ENCODE measurements at regions not wholly inside any gene's neighbourhood (a gene's known extent, or its start where the extent isn't known, plus 50 kb on each side); places are given as distances from the start of the nearest gene placed in this dataset.
"Not testable (repeated sequence)": the region's sequence is repeated elsewhere in the genome, so short reads cannot be mapped to it uniquely, and the experiment has no call there.

DNA sequence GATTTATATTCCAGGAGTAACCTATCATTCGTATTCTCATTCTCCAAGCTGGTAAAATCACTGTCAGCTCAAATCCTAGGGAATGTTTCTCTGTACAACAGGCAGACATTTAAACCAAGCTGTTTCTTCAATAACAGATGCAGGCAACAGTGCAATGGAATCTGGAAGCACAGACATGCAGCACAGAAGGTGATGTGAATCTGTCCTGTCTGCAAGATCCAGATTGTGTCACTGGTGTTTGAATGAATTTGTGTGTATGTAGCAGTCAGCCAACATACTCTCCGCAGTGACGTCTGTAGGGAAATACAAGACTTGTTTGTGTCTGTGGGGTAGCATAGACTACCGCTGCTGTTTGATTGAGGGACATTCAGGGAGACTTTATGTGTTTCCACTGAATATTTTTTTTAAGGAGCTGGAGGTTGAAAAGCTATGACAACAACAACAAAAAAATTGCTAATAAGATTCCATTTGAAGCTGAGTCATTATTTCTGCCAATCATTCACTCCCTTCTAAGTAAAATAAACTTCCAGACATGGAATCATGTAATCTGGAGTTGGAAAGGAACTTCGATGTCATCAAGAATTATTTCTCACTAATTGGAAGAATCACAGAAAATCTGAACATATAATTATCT is 122.9 kb upstream of the MYO3A start:
- DNase-seq: no peak

DNA sequence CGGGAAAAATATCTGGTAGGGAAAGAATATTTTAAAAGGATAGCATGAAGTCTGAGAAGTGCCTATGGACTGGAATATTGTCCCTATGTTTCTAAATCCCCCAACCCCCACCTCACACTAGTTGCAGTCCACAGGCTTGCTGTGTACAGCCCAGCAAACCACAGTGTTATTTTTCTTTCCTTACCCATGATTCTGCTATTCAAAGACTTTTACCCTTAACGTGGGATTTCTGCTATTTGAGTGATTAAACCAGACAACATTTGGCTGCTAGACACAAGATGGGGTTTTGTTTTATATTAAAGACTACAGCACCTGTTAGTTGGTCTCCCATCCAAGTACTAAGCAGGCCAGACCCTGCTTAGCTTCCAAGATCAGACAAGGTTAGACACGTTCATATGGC is 120.5 kb upstream of the MYO3A start:
- DNase-seq: no peak

DNA sequence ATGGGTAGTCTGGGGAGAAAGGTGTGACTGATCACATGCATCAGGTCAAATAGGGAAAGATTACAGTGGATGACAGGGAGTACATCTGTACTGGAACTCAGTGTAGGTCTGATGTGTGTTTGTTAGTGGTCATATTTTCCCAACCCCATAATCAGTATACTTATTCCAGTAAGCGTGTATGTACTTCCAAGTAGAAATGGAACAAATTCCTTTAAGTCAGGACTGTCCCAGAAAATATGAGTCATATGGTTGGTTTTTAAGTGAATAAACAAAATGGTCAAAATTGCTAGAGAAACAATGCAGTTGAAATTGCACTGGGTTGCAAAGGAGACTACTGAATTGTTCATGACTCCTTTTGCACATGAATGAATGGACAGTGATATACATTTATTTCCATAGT is 118.8 kb upstream of the MYO3A start:
- no peak for DNase-seq

DNA sequence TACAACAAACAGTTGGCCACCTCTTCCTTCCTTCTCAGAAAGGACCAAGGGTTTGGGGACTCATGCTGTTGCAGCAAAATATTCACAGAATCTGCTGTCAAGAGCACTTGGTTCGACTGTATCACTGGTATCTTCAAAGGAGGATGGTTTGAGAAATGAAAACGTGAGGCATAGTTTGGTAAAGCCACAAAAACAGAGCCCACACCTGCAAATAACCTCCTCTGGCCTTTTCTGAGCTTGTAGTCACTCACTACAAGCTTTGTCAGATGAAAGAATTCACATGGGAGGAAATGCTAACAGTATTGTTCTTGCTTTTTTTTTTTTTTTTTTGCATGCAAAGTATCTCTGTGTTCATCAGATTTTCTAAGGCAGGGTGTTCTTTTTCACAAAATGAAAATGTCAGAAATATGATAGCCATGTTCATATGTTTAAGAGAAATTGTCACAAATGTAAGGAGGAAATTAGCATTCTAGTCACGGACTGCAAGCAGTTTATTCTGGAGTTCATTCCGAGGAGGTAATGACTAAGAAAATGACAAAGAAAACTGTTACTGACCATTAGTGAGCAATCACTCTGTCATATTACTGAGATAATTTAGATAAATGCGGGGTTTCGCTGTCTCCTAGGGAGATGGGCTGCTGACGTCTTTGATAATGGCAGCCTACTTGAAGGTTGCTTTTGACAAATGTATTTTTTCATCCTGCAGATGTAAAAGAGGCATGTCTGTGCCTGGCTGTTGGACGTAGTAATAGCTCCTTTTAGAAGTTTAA is 117.8 kb upstream of the MYO3A start:
- no peak for DNase-seq

DNA sequence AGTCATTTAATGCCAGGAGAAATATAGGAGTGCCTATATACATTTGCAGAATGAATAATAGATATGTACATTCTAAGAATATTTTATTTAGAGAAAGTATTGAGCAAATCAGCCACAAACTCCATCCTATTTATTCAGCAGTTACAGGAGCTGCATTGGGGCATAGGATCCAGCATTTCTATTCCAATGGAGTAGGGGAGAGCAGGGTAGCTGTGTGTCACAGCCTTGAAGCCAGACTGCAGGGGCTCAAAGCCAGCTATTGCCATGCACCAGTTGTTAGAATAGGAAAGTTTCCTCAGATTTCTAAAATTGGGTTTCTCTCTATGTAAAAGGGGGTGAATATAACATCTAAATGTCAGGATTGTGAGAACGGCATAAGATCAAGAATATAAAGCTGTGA is 116.8 kb upstream of the MYO3A start:
- no peak for DNase-seq

DNA sequence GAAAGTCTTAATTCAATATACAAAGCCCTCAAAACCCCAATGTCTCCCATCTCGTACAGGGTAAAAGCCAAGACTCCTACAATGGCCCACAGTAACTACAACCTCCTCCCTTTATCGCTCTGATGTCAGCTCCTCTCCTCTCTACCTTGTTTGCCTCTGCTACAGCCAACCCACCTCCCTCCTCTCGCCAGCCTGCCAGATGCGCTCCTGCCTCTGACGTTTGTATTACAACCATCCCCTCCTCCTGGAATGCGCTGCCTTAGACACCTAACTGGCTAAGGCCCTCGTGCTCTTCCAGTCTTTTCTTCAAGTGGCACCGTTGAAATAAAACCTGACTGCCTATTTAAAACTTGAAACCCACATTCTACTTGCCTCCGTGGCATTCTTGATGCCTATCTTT is 115.3 kb upstream of the MYO3A start:
- no peak for DNase-seq

DNA sequence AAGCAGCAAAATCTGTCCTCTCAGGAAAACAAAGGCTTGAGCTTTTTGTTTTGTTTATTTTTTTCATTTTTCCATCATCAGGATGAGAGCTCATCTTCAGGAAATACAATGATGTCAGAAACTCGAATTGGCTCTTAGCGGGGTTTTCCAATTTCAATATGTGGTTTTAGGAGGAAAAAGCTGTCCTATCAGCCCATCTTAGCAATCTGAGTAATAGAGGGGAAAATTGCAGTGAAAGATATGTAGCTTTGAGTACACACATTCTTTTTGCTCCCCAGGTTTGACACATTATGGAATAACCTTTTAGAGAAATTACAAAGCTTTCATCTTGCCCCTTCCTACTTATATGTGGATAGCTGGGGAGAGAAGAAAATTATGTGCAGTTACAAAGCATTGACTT is 113.6 kb upstream of the MYO3A start:
- DNase-seq: no peak

DNA sequence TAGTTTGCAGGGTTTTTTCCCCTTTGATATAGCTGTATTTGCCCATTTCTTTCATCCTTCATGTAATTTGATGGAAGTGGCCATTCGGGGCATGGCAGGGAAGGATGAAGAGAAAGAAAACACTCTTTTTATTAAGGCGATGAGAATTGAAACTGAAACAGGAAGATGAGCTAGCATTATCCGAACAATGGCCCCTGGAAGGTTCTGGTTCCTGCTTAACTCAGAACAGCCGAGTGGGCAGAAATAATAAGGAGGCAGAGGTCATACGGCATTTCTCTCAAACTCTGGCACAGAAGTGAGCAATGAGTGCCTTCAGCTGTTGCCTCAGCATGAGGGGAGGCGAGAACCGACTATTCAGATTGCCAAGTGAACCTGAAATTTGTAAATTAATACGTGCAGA is 113.2 kb upstream of the MYO3A start:
- no peak for DNase-seq

DNA sequence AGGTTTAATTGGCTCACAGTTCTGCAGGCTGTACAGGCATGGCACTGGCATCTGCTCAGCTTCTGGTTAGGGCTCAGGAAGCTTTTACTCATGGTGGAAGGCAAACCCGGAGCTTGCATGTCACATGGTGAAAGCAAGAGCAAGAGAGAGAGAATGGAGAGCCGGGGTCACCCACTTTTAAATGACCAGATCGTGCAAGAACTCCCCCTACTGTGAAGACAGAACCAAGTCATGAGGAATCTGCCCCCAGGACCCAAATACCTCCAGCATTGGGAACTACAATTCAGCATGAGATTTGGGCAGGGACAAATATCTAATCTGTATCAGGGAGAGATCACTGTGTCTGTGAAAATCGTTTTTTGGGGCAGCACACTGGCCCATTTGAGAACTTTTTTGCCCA is 110.0 kb upstream of the MYO3A start:
- no peak for DNase-seq

DNA sequence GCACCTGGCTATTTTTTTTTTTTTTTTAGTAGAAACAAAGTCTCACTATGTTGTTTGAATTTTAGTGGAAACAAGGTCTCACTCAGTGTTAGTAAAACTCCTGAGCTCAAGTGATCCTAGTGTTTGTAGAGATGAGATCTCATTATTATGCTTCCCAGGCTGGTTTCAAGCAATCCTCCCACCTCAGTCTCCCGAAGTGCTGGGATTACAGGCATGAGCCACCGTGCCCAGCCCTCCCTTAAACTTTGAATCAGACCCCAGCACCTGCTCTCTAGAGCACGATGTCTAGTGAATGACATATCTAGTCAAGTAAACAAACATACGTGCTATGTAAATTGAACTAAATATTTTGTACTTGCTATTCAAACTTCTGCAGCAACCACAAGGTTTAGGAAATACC is 105.6 kb upstream of the MYO3A start:
- no peak for DNase-seq

DNA sequence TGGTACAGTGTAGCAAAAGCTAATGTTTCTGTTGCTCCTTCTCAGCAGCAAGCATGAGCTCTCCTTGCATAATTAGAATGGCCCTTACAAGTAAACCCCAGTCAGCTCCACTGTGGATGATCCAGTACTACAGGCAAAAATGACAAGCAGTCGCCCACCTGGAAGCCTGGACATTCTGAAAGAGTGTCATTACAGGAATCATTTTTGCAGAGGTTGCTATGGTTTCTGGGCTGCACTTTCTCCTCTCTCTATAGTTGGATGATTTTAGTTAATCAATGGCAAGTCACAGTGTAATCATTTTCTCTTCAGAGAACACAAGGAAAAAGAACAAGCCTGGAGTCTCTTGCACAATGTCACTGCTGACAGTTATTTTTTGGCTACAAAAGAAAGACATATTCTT is 102.9 kb upstream of the MYO3A start:
- DNase-seq: no peak

DNA sequence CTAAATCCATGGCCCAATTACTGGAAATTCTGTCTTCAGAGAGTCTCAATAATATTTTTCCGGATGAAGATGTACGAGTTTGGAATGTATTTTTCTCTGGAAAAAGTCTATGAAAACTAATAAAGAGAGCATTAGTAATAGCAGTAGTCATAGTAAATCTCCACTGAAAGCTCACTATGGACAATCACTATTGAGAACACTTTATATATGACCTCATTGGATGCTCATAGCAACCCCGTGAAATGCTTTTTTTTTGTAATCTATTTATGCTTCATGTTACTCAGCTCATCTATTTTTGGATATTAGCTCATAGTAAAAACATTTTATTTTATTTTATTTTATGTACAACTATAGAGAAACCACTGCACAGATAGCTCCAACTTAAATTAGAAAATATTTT is 94.3 kb upstream of the MYO3A start:
- DNase-seq: no peak

DNA sequence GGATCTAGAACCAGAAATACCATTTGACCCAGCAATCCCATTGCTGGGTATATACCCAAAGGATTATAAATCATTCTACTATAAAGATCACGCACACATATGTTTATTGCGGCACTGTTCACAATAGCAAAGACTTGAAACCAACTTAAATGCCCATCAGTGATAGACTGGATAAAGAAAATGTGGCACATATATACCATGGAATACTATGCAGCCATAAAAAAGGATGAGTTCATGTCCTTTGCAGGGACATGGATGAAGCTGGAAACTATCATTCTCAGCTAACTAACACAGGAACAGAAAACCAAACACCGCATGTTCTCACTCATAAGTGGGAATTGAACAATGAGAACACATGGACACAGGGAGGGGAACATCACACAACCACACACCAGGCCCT is 93.2 kb upstream of the MYO3A start:
- DNase-seq: not testable (repeated sequence)

DNA sequence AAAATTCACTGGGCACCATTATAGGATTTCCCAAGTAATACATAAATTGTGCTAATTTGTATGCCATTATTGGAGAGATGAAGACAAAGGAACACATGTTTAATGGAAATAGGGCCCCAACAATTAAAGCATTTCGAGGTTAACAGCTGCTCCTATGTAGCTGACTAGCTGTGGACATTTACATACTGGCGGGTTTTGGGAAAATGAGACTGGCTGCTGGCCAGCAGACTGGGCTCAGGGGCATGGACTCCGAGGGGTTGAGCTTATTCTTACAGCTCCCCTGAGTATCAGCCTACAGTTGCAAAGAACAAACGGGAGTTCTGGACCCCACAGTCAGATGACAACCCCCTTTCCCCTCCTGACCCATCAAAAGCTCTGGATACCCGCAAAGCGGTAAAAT is 91.9 kb upstream of the MYO3A start:
- no peak for DNase-seq

DNA sequence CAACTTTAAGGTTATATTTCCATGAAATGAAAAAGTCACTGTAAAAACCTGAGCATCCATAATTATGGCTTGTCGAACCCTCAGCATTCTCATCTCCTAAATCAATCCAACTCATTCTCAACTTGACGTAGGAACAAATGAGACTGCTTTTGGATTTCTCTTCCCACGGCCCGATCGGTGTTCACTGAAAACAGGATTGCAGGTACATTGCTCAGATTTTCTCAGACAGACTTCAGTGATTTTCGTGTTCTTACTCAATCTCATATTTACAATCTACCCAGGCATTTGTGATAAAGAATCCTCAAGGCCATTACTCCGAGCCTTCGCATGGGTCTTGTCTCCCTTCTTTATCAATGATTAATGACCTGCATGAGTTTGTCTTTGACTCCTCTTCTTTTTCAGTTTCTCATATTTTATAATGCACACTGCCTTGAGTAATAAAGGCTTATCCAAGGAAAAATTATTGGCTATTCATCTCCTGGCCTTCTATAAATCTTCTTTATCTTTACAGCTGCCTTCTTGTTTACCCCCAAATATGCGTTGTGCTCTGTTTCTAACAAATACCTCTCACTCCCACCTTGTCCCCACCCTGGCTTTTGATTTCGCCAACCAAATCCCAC is 90.4 kb upstream of the MYO3A start:
- DNase-seq: no peak

DNA sequence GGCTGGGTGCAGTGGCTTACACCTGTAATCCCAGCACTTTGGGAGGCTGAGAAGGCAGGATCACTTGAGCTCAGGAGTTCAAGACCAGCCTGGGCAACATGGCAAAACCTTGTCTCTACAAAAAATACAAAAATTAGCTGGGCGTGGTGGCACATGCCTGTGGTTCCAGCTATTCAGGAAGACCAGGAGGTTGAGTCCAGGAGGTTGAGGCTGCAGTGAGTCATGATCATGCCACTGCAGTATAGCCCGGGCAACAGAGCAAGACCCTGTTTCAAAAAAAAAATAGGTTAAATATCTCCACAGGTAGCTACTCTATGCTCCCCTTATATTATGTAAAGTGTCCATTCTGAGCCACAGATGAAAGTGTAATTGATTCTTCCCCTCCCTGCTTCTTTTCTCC is 89.3 kb upstream of the MYO3A start:
- not testable (repeated sequence) for DNase-seq

DNA sequence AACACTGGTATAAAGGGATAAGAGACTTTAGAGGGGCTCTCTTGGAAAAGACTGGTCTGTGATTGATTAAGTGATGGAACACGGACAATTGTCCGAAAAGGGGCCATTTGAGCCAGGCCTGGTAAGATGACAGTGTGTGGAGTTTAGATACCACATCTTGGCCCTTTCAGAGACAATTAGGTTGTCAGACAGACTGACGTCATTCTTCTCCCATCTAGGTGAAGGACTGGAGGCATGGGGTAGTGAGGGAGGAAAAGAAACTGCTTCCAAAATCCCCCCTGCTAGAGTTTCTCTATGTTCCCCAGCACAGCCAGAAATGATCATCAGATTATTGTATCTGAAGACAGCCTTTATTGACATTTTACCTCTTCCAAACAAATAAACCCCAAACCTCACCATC is 84.8 kb upstream of the MYO3A start:
- no peak for DNase-seq

DNA sequence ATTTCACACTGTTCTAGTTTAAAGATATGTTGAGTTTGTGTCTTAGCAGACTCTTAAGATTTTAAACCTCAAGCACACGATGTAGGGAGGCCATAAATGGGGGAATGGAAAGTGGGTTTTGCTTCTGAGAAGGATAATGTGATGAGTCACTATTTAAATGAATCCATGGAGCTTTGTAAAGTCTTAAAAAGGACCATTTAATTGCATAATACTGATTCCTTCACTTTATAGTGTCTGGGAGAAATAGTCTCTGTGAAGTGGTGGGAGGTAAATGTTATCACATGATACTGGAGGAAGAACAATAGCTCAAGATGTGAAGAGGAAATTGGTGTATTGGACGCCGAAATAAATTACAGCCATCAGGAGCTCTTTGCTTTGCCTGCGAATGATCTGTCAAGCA is 84.0 kb upstream of the MYO3A start:
- DNase-seq: no peak

DNA sequence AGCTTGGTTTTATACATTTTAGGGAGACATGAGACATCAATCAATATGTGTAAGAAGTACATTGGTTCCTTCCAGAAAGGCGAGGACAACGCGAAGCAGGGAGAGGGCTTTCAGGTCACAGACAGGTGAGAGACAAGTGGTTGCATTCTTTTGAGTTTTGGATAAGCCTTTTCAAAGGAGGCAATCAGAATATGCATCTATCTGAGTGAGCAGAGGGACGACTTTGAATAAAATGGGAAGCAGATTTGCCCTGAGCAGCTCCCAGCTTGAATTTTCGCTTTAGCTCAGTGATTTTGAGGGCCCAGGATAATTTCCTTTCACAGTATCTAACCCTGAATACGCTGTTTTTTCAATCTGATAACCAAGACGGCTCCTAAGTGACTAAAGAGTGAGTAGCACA is 82.5 kb upstream of the MYO3A start:
- no peak for DNase-seq

DNA sequence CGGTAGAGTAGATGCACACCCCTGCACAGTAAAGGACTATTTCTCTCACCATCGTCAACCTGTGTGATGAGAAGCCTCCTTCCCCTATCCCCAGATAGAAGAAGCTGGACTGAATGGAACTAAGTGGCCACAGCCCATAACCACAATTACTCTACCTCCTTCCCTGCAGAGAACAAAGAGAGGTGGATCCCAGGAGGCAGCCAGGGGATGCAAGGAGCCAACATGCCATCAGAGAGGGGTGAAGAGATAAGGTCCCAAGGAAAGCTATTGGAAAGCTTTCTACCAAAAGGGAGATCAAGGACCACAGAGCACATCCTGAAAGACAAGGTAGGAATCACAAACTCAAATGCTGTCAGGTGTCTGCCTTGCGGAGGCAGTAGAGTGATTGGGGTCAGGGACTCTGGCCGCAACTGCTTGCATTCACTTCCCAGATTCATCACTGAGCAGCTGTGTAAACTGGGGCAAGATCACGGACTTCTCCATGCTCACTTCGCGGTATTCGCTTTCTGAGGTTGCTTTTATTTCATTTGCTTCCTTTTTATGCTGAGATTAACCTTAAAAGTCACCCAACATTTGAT is 81.6 kb upstream of the MYO3A start:
- DNase-seq: no peak

DNA sequence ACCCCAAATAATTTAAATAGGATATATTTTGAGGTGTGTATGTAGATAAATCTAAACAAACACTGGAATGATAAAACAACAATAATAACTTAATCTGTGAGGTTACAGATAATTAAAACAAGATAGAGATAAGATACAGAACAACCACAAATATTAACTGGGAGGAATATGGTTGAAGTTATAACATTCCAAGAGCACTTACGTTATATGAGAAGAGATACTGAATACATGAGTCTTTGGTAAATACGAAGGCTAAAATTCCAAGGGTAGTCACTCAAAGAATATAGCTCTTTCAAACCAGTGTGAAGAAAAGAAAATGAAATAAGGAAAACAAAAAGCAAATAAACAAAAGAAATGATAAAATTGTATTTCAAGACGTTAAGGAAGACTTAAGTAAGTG is 76.0 kb upstream of the MYO3A start:
- no peak for DNase-seq

DNA sequence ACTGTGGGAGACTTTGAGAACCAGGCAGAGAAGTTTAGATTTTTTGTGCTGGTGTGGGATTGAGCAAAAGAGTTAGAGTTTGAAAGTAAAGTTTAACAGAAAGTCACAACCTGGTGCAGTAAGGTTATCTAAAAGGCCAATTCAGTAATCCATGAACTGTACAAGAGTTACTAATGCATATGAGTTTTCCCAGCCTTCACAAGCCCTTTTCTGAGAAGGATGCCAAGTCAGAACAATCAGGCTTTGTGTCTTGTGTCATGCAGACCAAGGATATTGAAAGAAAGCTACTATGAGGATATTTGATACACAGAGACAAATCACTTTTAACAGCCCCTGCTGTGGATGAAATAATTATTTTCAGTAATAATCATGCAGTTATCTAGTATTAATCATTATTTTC is 68.8 kb upstream of the MYO3A start:
- DNase-seq: no peak

DNA sequence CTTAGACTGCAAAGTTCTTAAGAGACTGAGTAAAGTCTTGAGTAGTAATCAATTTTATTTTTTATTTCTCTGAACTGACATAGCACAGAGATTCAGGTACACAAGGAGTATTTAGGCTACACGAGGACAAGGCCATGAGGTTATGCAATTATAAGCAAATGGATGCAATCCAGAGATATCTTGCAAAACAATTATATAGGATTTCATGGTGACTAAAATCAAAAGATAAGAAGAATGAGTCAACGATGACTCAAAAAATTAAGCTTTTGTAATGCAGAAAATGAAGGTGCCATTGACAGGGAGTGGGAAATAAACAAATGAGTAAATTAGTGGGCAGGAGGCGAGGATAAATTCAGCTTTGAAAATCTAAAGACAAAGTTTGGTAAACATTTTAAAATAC is 66.7 kb upstream of the MYO3A start:
- no peak for DNase-seq

DNA sequence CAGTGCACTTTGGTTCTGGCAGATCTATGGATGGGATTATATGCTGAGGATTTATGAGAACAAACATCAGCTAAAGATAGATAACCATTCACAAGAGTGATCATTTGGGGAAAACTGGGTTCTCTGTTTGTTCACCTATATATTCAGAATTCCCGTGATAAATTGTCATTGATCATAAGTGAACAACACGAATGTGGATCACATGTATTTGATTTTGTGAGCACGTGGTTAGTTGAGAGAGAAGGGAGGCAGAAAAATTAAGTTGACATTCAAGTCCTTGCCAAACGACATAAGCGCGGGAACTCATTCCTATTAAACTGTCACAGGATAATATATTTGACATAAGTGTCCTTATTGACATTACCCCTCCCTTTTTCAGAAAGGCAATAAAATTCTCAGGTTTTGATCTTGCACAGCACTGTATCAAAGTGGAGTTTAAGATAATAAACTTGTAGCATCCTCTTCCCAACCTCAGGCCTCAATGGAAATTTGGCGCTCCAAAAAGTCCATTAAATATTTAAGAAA is 64.9 kb upstream of the MYO3A start:
- no peak for DNase-seq

Data from T1000 (cell line).